Sigmoid colon (tissue), 6 donors: ENCODE measurements at regions not wholly inside any gene's neighbourhood (a gene's known extent, or its start where the extent isn't known, plus 50 kb on each side); places are given as distances from the start of the nearest gene placed in this dataset.

ENCODE experiments used
- DNase-seq: peaks from one replicate; pipeline ENCODE4 v3.0.0-alpha.2; 2019
- H3K27ac ChIP-seq, 4 donors: fragments of 200-600 bp; sonication (generic); one replicate each; pipeline ENCODE4 v1.5.1; 2016 to 2019; ENCODE audit warnings: mild to moderate bottlenecking in 1 of 4
- H3K27me3 ChIP-seq, 3 donors: fragments of 200-600 bp; sonication (generic); one replicate each; pipeline ENCODE4 v1.5.1; 2019; ENCODE audit warnings: mild to moderate bottlenecking in 1 of 3
- H3K36me3 ChIP-seq, 4 donors: fragments of 200-600 bp; sonication (generic); one replicate each; pipeline ENCODE4 v1.5.1; 2016 to 2019
- H3K4me1 ChIP-seq, 4 donors: fragments of 200-600 bp; sonication (generic); one replicate each; pipeline ENCODE4 v1.5.1; 2017 to 2019
- H3K4me3 ChIP-seq, 4 donors: fragments of 200-600 bp; sonication (generic); one replicate each; pipeline ENCODE4 v1.5.1; 2017 to 2019; ENCODE audit warnings: mild to moderate bottlenecking in 2 of 4, moderate library complexity in 1 of 4
- H3K9me3 ChIP-seq, 4 donors: fragments of 200-600 bp in 3 of 4; sonication (generic) in 3 of 4; one replicate each; pipeline versions ENCODE4 v1.5.1 to v1.6.1; 2013 to 2019
- EP300 ChIP-seq, 4 donors: sonication (generic); formaldehyde crosslinking; IDR thresholded peaks; one replicate each; pipeline ENCODE4 v1.6.1; 2017; ENCODE audit warnings: antibody characterized with exemption in 4 of 4
- POLR2A ChIP-seq, 2 donors: fragments of 450-650 bp; IDR thresholded peaks; one replicate each; pipeline ENCODE4 v1.6.1; 2016; ENCODE audit warnings: antibody characterized with exemption in 2 of 2, mild to moderate bottlenecking in 2 of 2, moderate library complexity in 2 of 2
- POLR2AphosphoS5 ChIP-seq, 4 donors: sonication (generic); formaldehyde crosslinking; IDR thresholded peaks; one replicate each; pipeline ENCODE4 v1.6.1; 2017; ENCODE audit warnings: antibody characterized with exemption in 4 of 4
- WGBS, 2 donors: extraction: QIAGEN DNeasy Blood & Tissue Kit; methylation state at CpG; one replicate each; pipeline ENCODE4 v1.1.7; 2013; 5-methylcytosine and 5-hydroxymethylcytosine counted together
- intact Hi-C: fragments of 100-400 bp; cut with DNase I; formaldehyde crosslinking; loops from one replicate; pipeline ENCODE4 v1.15.1; 2023
- TF ChIP-seq, protein P1 (sequence below), 4 experiments: fragments of 450-650 bp in 3 of 4; fragments of 200-600 bp in 1 of 4; IDR thresholded peaks; one replicate each; pipeline ENCODE4 v1.5.1; 2016 to 2019; ENCODE audit warnings: antibody characterized with exemption in 4 of 4, mild to moderate bottlenecking in 3 of 4, moderate library complexity in 2 of 4
- donor health status: healthy with polysubstance abuse.
- donor health status: healthy.

DNA sequence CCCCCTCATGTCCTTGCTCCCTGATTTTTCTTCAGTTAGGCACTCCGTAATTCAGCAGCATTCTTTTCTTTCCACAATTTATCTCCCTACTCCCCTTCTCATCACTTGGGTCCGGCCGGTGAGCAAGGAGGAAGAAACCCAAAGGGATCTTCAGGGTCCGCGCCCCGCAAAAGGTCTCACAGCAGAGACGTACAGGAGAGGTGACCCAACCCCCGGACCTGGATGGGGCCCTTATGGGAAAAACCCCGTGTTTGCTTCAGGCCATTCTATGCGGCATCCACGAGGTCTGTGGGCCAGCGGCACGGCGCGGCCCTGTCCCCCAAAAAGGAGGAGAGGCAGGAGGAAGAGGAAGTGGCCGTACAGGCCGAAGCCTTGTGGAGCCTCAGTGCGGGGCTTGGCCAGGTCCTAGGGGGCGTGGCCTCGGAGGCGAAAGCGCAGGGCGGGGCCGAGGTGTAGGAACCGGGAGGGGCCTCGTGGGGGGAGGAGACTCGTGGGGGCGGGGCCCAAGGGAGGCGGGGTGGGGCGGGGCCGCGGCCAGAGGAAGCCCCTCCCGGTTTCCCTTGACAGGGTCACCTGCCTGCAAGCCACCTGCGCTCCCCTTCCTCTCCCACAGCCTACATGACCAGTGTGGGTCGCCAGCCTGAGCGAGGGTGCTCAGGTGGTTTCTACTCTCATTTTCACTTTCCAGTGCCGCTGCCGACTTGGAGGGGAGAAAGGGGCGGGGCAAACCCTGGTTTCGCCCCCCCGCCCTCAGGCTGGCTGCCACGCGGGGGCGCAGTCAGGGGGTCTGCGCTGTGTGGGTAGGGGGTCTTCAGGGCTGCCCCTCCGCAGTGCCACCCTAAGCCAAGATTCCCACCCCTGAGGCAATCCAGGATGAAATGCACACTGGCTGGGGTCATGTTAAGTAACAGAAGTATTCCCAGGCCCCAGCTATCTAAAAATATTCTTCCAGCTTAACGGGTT is 156.4 kb upstream of the XPO1 start:
- H3K4me1 ChIP-seq, result peaks cover 0 to 14% (median 12%) of the 10 kb centered on the region in 4 donors
- H3K9me3 ChIP-seq, result no peaks in the 10 kb centered on the region
- TF ChIP-seq EP300 (IDR thresholded peaks at IDR 0.05) (no peak), POLR2A (IDR thresholded peaks at IDR 0.05) (peak; percentile 33 to 60), POLR2AphosphoS5 (IDR thresholded peaks at IDR 0.05) (peak; percentile 65 to 82 (median 79))
- TF ChIP-seq, protein P1, sequence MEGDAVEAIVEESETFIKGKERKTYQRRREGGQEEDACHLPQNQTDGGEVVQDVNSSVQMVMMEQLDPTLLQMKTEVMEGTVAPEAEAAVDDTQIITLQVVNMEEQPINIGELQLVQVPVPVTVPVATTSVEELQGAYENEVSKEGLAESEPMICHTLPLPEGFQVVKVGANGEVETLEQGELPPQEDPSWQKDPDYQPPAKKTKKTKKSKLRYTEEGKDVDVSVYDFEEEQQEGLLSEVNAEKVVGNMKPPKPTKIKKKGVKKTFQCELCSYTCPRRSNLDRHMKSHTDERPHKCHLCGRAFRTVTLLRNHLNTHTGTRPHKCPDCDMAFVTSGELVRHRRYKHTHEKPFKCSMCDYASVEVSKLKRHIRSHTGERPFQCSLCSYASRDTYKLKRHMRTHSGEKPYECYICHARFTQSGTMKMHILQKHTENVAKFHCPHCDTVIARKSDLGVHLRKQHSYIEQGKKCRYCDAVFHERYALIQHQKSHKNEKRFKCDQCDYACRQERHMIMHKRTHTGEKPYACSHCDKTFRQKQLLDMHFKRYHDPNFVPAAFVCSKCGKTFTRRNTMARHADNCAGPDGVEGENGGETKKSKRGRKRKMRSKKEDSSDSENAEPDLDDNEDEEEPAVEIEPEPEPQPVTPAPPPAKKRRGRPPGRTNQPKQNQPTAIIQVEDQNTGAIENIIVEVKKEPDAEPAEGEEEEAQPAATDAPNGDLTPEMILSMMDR (IDR thresholded peaks at IDR 0.05), result peak; percentile 5 to 49 (median 25)
- intact Hi-C loops, result loop anchor here (1.0 to 5.0 kb wide), 4 partner anchors 70 to 222 kb away; partner anchors contain the start of genes FAM161A and USP34
- 4 to 8% methylated on average over 46 to 47 of the region's 47 CpGs for WGBS, 2 donors
- H3K4me3 ChIP-seq, result peak overlapping the region; percentile 80 to 88 (median 85)
- no peaks in the 10 kb centered on the region for H3K27me3 ChIP-seq
- no peaks in the 10 kb centered on the region for H3K36me3 ChIP-seq
- peak; percentile 97 for DNase-seq
- H3K27ac ChIP-seq, result peak overlapping the region; percentile 82 to 86 (median 84)

DNA sequence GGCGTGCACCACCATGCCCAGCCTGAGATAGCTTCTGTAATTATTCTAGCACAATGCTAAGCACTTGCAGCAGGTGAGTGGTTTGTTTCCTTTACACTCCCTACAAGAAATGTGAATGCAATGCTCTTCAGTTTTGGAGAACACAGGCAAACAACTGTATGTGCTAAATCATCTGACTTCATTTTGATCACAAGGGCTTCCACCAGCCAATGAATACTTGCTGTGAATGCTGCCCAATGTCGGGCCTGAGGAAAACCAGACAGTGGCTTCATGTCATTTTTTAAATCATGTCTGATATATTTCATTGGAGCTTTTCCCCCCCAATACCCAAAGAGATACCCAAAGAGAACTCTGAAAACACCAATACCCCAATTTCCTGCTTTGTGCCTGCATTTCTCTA is 155.6 kb upstream of the XPO1 start:
- no peaks in the 10 kb centered on the region for H3K27me3 ChIP-seq
- no peaks in the 10 kb centered on the region for H3K36me3 ChIP-seq
- H3K9me3 ChIP-seq, result no peaks in the 10 kb centered on the region
- peaks cover 0 to 14% (median 12%) of the 10 kb centered on the region in 4 donors for H3K4me1 ChIP-seq
- WGBS, 2 donors, result 88 to 93% methylated on average over 2 of the region's 2 CpGs
- no peak for TF ChIP-seq POLR2AphosphoS5 (IDR thresholded peaks at IDR 0.05)
- TF ChIP-seq POLR2A (IDR thresholded peaks at IDR 0.05), result no peak
- TF ChIP-seq EP300 (IDR thresholded peaks at IDR 0.05), result no peak
- TF ChIP-seq, protein P1 (IDR thresholded peaks at IDR 0.05), result no peak
- no peak for DNase-seq
- H3K27ac ChIP-seq, result peak overlapping the region; percentile 82 to 86 (median 84)
- peak overlapping the region in 2 of 4 donors; percentile 80 to 85 for H3K4me3 ChIP-seq
- intact Hi-C loops, result loop anchor here (1.0 to 5.0 kb wide), 4 partner anchors 71 to 221 kb away; partner anchors contain the start of genes FAM161A and USP34

DNA sequence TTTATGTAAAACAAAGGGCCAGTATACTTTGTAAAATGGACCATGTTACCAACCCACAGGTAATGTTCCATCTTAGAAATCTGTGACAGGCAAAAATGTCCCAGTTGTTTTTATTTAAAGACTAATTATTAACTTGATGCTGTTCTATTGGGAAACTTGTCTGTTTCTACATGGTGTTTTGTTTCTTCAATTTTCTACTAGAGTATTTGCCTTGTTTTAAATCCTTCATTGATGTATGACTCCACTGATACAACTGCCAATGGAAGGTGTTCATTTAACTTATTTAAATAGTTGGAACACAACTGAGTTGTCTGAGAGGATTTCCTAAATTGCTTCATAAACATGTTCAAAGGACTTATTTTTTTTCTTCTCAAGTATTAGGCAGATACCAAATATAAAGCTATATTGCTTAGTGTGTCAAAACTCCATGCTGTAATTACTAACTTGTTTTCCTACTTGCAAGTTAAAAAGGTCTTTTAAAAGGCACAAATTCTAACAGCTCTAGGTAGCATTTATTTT is 152.0 kb upstream of the XPO1 start:
- intact Hi-C loops, result loop anchor here (5.0 kb wide), 2 partner anchors 162 to 218 kb away; partner anchors contain the start of genes FAM161A and USP34
- TF ChIP-seq POLR2AphosphoS5 (IDR thresholded peaks at IDR 0.05) (no peak), EP300 (IDR thresholded peaks at IDR 0.05) (no peak), POLR2A (IDR thresholded peaks at IDR 0.05) (no peak)
- TF ChIP-seq, protein P1 (IDR thresholded peaks at IDR 0.05), result no peak

DNA sequence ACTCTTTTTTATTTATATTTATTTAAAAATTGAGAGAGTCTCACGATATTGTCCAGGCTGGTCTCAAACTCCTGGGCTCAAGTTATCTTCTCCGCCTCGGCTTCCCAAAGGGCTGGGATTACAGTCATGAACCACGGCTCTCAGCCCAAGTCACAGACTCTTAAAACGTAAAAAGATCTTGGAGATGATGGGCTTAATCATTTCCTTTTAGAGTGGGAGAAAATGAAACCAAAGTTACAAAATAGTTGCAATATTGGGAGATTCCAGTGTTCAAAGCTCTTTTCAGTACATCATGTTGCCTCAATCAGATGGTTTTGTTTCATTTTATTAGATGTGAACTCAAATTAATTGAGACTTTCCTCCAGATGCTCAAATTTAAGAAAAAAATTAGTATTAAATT is 151.4 kb upstream of the XPO1 start:
- WGBS, 2 donors, result 77 to 84% methylated on average over 5 of the region's 5 CpGs
- Histone ChIP-seq H3K9me3 (no peaks in the 10 kb centered on the region), H3K4me1 (peaks cover 0 to 8% (median 7%) of the 10 kb centered on the region in 4 donors), H3K4me3 (no peak overlapping the region), H3K27me3 (no peaks in the 10 kb centered on the region), H3K36me3 (no peaks in the 10 kb centered on the region), H3K27ac (no peak overlapping the region)
- intact Hi-C loops, result no loop called here
- no peak for DNase-seq
- no peak for TF ChIP-seq POLR2AphosphoS5 (IDR thresholded peaks at IDR 0.05)
- TF ChIP-seq POLR2A (IDR thresholded peaks at IDR 0.05), result no peak
- no peak for TF ChIP-seq EP300 (IDR thresholded peaks at IDR 0.05)
- TF ChIP-seq, protein P1 (IDR thresholded peaks at IDR 0.05), result no peak

More for the DNA sequence above, 152.0 kb upstream of the XPO1 start:
- no peaks in the 10 kb centered on the region for H3K27me3 ChIP-seq
- no peaks in the 10 kb centered on the region for H3K9me3 ChIP-seq
- no peak overlapping the region for H3K4me3 ChIP-seq
- H3K27ac ChIP-seq, result no peak overlapping the region
- H3K36me3 ChIP-seq, result no peaks in the 10 kb centered on the region
- DNase-seq, result no peak
- peaks cover 0 to 10% (median 9%) of the 10 kb centered on the region in 4 donors for H3K4me1 ChIP-seq
